Neutrophil (primary cell): ENCODE measurements at regions not wholly inside any gene's neighbourhood (a gene's known extent, or its start where the extent isn't known, plus 50 kb on each side); places are given as distances from the start of the nearest gene placed in this dataset.

Experiments used
- H3K27ac ChIP-seq: fragments of 200-600 bp; sonication (generic); 2 replicates; pipeline ENCODE4 v1.5.1; 2016; ENCODE audit warnings: mild to moderate bottlenecking, moderate library complexity
- H3K27me3 ChIP-seq: fragments of 200-600 bp; sonication (generic); 2 replicates; pipeline ENCODE4 v1.6.0; 2016; ENCODE audit warnings: mild to moderate bottlenecking
- H3K36me3 ChIP-seq: fragments of 200-600 bp; sonication (generic); 2 replicates; pipeline ENCODE4 v1.5.1; 2017
- H3K4me1 ChIP-seq, 2 experiments: fragments of 200-600 bp in 1 of 2; sonication (generic) in 1 of 2; 1 replicate in 1 of 2; 2 replicates in 1 of 2; pipeline versions ENCODE4 v1.5.1 to v1.6.1; 2013 to 2016; ENCODE audit warnings: low read depth in 1 of 2, low read length in 1 of 2, mild to moderate bottlenecking in 1 of 2, moderate library complexity in 1 of 2; ENCODE audit not compliant: control insufficient read depth in 1 of 2, insufficient read depth in 1 of 2
- H3K4me3 ChIP-seq, 2 experiments: fragments of 200-600 bp in 1 of 2; sonication (generic) in 1 of 2; 1 replicate in 1 of 2; 2 replicates in 1 of 2; pipeline ENCODE4 v1.5.1; 2013 to 2016; ENCODE audit warnings: low read depth in 1 of 2, low read length in 1 of 2, mild to moderate bottlenecking in 1 of 2, moderate library complexity in 1 of 2
- H3K9me3 ChIP-seq: fragments of 200-600 bp; sonication (generic); 2 replicates; pipeline ENCODE4 v1.5.1; 2016
- TF ChIP-seq, protein P1 (sequence below): fragments of 200-600 bp; sonication (generic); IDR thresholded peaks from 2 replicates; pipeline ENCODE4 v1.5.1; 2016; ENCODE audit warnings: antibody characterized with exemption

DNA sequence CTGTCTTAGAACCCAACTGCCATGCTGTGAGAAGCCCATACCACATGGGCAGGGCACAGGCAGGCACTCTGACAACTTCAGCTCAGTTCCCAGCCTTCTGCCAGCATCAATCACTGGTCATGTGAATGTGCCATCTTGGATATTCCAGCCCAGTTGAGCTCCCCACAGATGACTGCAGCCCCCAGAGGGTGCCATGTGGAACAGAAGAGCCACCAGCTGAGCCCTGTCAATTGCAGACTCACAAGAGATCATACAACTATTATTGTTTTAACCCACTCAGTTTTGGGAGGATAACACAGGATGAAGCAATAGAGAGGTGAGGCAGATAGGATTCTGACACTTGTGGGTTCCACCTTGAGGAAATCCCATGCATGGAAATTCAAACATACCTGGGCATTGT lies 78.4 kb upstream of the ZBTB40 start:
- no peaks in the 10 kb centered on the region for H3K36me3 ChIP-seq
- TF ChIP-seq, protein P1, sequence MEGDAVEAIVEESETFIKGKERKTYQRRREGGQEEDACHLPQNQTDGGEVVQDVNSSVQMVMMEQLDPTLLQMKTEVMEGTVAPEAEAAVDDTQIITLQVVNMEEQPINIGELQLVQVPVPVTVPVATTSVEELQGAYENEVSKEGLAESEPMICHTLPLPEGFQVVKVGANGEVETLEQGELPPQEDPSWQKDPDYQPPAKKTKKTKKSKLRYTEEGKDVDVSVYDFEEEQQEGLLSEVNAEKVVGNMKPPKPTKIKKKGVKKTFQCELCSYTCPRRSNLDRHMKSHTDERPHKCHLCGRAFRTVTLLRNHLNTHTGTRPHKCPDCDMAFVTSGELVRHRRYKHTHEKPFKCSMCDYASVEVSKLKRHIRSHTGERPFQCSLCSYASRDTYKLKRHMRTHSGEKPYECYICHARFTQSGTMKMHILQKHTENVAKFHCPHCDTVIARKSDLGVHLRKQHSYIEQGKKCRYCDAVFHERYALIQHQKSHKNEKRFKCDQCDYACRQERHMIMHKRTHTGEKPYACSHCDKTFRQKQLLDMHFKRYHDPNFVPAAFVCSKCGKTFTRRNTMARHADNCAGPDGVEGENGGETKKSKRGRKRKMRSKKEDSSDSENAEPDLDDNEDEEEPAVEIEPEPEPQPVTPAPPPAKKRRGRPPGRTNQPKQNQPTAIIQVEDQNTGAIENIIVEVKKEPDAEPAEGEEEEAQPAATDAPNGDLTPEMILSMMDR: no peak

DNA sequence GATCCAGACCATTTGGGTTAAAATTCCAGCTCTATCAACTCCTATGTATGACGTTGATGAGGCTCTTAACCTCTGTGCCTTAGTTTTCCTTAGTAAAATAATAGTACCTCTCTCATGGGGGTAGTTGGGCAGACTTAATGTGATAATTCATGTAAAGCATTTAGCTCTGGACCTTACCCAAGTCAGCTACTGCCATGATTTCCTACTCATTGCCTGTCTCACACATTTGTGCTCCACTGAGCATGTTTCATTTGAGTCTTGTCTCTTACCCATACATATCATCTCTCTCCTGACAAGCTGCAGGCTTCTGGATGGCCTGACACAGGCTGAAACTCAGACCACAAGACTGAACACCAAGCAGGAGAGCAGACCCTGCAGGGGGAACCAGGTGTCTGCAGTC lies 77.7 kb upstream of the ZBTB40 start:
- H3K4me3 ChIP-seq: no peak overlapping the region
- no peaks in the 10 kb centered on the region for H3K9me3 ChIP-seq
- H3K36me3 ChIP-seq: no peaks in the 10 kb centered on the region
- H3K27ac ChIP-seq: no peak overlapping the region
- H3K4me1 ChIP-seq: no peaks in the 10 kb centered on the region
- TF ChIP-seq, protein P1: no peak
- peaks cover 11% of the 10 kb centered on the region for H3K27me3 ChIP-seq

More for the DNA sequence above, 78.4 kb upstream of the ZBTB40 start:
- peaks cover 11% of the 10 kb centered on the region for H3K27me3 ChIP-seq
- no peak overlapping the region for H3K4me3 ChIP-seq
- H3K9me3 ChIP-seq: no peaks in the 10 kb centered on the region
- no peaks in the 10 kb centered on the region for H3K4me1 ChIP-seq
- no peak overlapping the region for H3K27ac ChIP-seq

DNA sequence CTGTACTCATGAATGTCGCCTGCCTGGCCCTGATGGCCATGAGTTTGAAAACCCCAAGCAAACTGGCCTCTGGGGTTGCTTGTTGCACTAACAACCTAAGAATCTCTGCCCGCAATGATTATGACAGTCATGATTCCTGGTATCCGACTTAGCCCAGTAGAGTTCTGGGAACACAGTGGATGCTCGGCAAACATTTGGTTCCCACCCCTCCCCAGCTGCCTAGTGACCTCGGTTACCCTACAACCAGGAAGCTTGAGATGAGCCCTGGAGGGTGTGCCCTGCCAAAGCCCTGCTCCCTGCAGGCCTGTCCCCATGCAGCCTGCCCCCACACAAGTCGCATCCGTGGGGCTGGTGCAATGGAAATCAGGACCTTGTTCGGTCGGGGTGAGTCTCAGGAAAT lies 76.0 kb upstream of the ZBTB40 start:
- H3K27me3 ChIP-seq: peaks cover 18% of the 10 kb centered on the region
- H3K9me3 ChIP-seq: no peaks in the 10 kb centered on the region
- TF ChIP-seq, protein P1: no peak
- H3K27ac ChIP-seq: no peak overlapping the region
- H3K36me3 ChIP-seq: no peaks in the 10 kb centered on the region
- no peaks in the 10 kb centered on the region for H3K4me1 ChIP-seq
- no peak overlapping the region for H3K4me3 ChIP-seq

DNA sequence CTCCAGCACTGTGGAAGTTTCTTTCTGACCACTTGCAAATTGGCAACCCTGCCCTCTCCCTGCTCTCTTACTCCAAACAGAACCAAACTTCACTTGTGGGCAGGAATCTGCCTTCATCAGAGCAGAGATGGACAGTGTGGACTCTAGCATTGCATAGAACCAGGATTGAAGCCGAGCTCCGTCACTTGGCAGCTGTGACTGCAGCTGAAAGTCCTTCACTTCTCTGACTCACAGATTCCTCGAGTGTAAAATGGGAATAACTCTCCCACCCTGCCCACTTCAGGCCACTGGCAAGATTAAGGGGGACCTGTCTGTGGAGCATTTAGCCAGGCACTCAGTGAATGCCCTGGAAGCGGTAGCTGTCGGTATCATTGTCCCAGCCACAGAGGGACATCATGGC lies 75.7 kb upstream of the ZBTB40 start:
- H3K36me3 ChIP-seq: no peaks in the 10 kb centered on the region
- no peak overlapping the region for H3K4me3 ChIP-seq
- no peaks in the 10 kb centered on the region for H3K4me1 ChIP-seq
- H3K27me3 ChIP-seq: peaks cover 18% of the 10 kb centered on the region
- H3K9me3 ChIP-seq: no peaks in the 10 kb centered on the region
- no peak overlapping the region for H3K27ac ChIP-seq
- TF ChIP-seq, protein P1: no peak

DNA sequence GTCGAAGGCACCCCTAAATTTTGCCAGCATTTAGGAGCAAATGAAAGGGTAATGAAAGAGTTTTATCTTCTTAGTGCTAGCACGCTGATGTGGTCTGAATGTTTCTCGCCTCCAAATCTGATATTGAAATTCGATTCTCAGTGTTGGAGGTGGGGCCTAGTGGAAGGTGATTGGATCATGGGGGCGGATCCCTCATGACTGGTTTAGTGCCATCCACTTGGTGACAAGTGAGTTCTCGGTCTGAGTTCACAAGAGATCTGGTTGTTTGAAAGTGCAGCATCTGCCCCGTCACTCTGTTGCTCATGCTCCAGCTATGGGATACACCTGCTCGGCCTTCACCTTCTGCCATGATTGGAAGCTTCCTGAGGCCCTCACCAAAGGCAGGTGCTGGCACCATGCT lies 75.1 kb upstream of the ZBTB40 start:
- Histone ChIP-seq H3K27me3 (peaks cover 18% of the 10 kb centered on the region), H3K27ac (no peak overlapping the region), H3K36me3 (no peaks in the 10 kb centered on the region), H3K4me1 (no peaks in the 10 kb centered on the region), H3K4me3 (no peak overlapping the region), H3K9me3 (no peaks in the 10 kb centered on the region)
- TF ChIP-seq, protein P1: no peak

DNA sequence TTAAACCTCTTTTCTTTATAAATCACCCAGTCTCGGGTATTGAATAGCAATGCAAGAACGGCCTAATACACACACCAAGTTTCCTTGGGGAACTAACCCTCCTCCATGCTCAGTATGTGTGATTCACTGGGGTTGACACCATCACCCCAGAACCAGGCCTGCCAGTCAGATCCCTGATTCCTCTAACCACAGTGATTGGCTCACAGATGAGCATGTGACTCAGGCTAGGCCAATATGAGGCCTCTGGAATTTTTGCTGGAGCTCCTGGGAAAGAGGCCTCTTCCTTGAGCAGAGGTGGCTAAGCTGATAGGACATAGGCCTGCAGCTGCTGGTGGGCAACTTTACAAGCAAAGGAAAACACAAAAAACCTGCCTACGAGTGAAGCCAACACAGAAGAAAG lies 74.7 kb upstream of the ZBTB40 start:
- TF ChIP-seq, protein P1: no peak
- no peak overlapping the region for H3K4me3 ChIP-seq

More for the DNA sequence above, 74.7 kb upstream of the ZBTB40 start:
- no peaks in the 10 kb centered on the region for H3K4me1 ChIP-seq
- no peaks in the 10 kb centered on the region for H3K9me3 ChIP-seq
- no peak overlapping the region for H3K27ac ChIP-seq
- H3K27me3 ChIP-seq: peaks cover 18% of the 10 kb centered on the region
- no peaks in the 10 kb centered on the region for H3K36me3 ChIP-seq
